Pancreas (tissue), 10 donors: ENCODE measurements at regions not wholly inside any gene's neighbourhood (a gene's known extent, or its start where the extent isn't known, plus 50 kb on each side); places are given as distances from the start of the nearest gene placed in this dataset.
"Not testable (repeated sequence)": the region's sequence is repeated elsewhere in the genome, so short reads cannot be mapped to it uniquely, and the experiment has no call there.

ENCODE experiments used
- ATAC-seq, 4 donors: fragments of 200-7000 bp; cut with Tn5 transposase; one replicate each; pipeline versions ENCODE4 v1.8.0 to v1.9.1; 2020; ENCODE audit warnings: mild to moderate bottlenecking in 4 of 4, moderate library complexity in 4 of 4
- DNase-seq, 6 donors: peaks; one replicate each; pipeline ENCODE4 v3.0.0-alpha.2; 2020
- FAIRE-seq: peaks from 2 replicates; lab custom pipeline; 2012; peaks lifted over from hg19 to GRCh38; lab: Jason Lieb, UNC
- H3K27ac ChIP-seq, 4 donors: fragments of 200-600 bp; sonication (generic); 1 replicate in 3 of 4; 2 replicates in 1 of 4; pipeline versions ENCODE4 v1.5.0 to v1.8.0; 2020
- H3K27me3 ChIP-seq, 4 donors: fragments of 200-600 bp; one replicate each; pipeline ENCODE4 v1.8.0; 2021
- H3K36me3 ChIP-seq, 3 donors: fragments of 200-600 bp; sonication (generic) in 1 of 3; one replicate each; pipeline versions ENCODE4 v1.5.0 to v1.8.0; 2020 to 2021
- H3K4me1 ChIP-seq, 3 donors: fragments of 200-600 bp; one replicate each; pipeline ENCODE4 v1.8.0; 2021
- H3K4me3 ChIP-seq, 4 donors: fragments of 200-600 bp; sonication (generic) in 2 of 4; one replicate each; pipeline versions ENCODE4 v1.5.0 to v1.8.0; 2020 to 2021
- H3K9me3 ChIP-seq, 4 donors: fragments of 200-600 bp; one replicate each; pipeline ENCODE4 v1.8.0; 2021
- CTCF ChIP-seq, 4 donors: fragments of 200-600 bp; sonication (generic) in 3 of 4; IDR thresholded peaks; one replicate each; pipeline versions ENCODE4 v1.5.0 to v1.8.0; 2021; ENCODE audit warnings: antibody characterized with exemption in 4 of 4
- WGBS, 2 donors: extraction: QIAGEN DNeasy Blood & Tissue Kit; methylation state at CpG; one replicate each; pipeline ENCODE4 v1.1.7; 2013; 5-methylcytosine and 5-hydroxymethylcytosine counted together
- intact Hi-C, 3 donors: fragments of 100-400 bp; cut with DNase I; formaldehyde crosslinking; loops; one replicate each; pipeline versions ENCODE4 v1.11.1 to v1.14.2; 2022
- donor health status: healthy with polysubstance abuse.
- donor health status: DM: no; HTN: no; CAD: no; lungs with moderate emphysema.
- donor health status: DM: no; HTN: no; CAD: no.
- donor health status: control.
- donor health status: control.
- donor health status: Bipolar disorder and iron deficiency.
- donor health status: DM: yes; HTN: yes; CAD: no.
- donor health status: DM: no; HTN: no; CAD: no.
- donor health status: DM: no; HTN: no; CAD: no.
- donor health status: DM: yes; HTN: yes; CAD: no.

GRCh38 chrX:63581906-63582305 lies 203.1 kb downstream of the ARHGEF9 start:
- no peaks in the 10 kb centered on the region for H3K9me3 ChIP-seq
- no peaks in the 10 kb centered on the region for H3K36me3 ChIP-seq
- H3K27ac ChIP-seq = no peak overlapping the region
- ATAC-seq (no peak), FAIRE-seq (no peak), DNase-seq (no peak)
- intact Hi-C loops = no loop called here
- no peak overlapping the region for H3K4me3 ChIP-seq
- TF ChIP-seq CTCF (IDR thresholded peaks at IDR 0.05) = no peak
- H3K27me3 ChIP-seq = peaks cover 0 to 6% (median 0%) of the 10 kb centered on the region in 4 donors
- 36 to 73% methylated on average over 1 of the region's 1 CpG for WGBS, 2 donors
- no peaks in the 10 kb centered on the region for H3K4me1 ChIP-seq

GRCh38 chrX:63581398-63581797 lies 203.6 kb downstream of the ARHGEF9 start:
- Histone ChIP-seq H3K4me3 (no peak overlapping the region), H3K27me3 (peaks cover 0 to 6% (median 0%) of the 10 kb centered on the region in 4 donors), H3K4me1 (no peaks in the 10 kb centered on the region), H3K9me3 (no peaks in the 10 kb centered on the region), H3K36me3 (no peaks in the 10 kb centered on the region), H3K27ac (no peak overlapping the region)
- ATAC-seq (no peak), FAIRE-seq (no peak), DNase-seq (no peak)
- no peak for TF ChIP-seq CTCF (IDR thresholded peaks at IDR 0.05)
- intact Hi-C loops = no loop called here
- 56 to 73% methylated on average over 5 of the region's 5 CpGs for WGBS, 2 donors

DNA sequence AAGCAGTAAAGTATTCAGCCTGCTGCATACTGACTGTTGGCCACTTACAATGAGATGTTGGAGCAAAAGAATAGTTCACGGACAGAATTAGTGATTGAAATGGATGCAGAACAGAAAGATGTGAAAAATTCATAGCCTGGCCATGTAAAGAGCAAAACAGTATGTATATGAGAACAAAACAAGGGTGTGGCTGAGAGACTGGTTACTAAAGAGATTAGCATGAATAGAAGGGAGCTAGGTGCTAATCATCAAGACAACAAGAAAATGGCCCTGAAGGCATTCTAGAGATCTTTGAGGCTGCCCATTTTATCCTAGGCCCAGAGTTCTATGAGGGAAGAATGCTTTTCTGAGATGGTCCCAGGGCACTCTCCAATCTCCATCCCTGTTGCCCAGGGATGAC lies 208.5 kb downstream of the ARHGEF9 start:
- Histone ChIP-seq H3K36me3 (no peaks in the 10 kb centered on the region), H3K4me1 (no peaks in the 10 kb centered on the region), H3K4me3 (no peak overlapping the region), H3K9me3 (no peaks in the 10 kb centered on the region), H3K27ac (no peak overlapping the region), H3K27me3 (peaks cover 0 to 6% (median 2%) of the 10 kb centered on the region in 4 donors)
- intact Hi-C loops = no loop called here
- 55 to 68% methylated on average over 1 of the region's 1 CpG for WGBS, 2 donors
- no peak for ATAC-seq
- DNase-seq = no peak
- FAIRE-seq = no peak
- no peak for TF ChIP-seq CTCF (IDR thresholded peaks at IDR 0.05)

GRCh38 chrX:63575700-63576099 lies 209.3 kb downstream of the ARHGEF9 start:
- H3K36me3 ChIP-seq, H3K4me1 ChIP-seq, ATAC-seq, H3K27ac ChIP-seq, H3K4me3 ChIP-seq, intact Hi-C loops, FAIRE-seq, DNase-seq, H3K27me3 ChIP-seq, H3K9me3 ChIP-seq: not testable (repeated sequence)
- WGBS, 2 donors = 73 to 80% methylated on average over 3 of the region's 3 CpGs

- no peak for FAIRE-seq
- DNase-seq = no peak
- H3K27ac ChIP-seq = no peak overlapping the region
Measured at GRCh38 chrX:63566856-63567255, 215.7 kb upstream of the SPIN4 start.

More at GRCh38 chrX:63566856-63567255, 215.7 kb upstream of the SPIN4 start:
- Histone ChIP-seq H3K9me3 (no peaks in the 10 kb centered on the region), H3K4me1 (no peaks in the 10 kb centered on the region), H3K4me3 (no peak overlapping the region), H3K27me3 (peaks cover 0 to 2% (median 0%) of the 10 kb centered on the region in 4 donors), H3K36me3 (no peaks in the 10 kb centered on the region)
- intact Hi-C loops = no loop called here
- ATAC-seq = no peak
- TF ChIP-seq CTCF (IDR thresholded peaks at IDR 0.05) = no peak
